Endothelial cell (in vitro differentiated cells): ENCODE measurements at regions not wholly inside any gene's neighbourhood (a gene's known extent, or its start where the extent isn't known, plus 50 kb on each side); places are given as distances from the start of the nearest gene placed in this dataset.

Experiments used
- DNase-seq: peaks from one replicate; pipeline ENCODE4 v3.0.0; 2021; ENCODE audit warnings: low spot score
- H3K27ac Mint-ChIP-seq: one replicate; pipeline ENCODE4 v1.8.0; 2021; ENCODE audit warnings: mixed read lengths, inconsistent platforms; ENCODE audit not compliant: unreplicated experiment
- H3K27me3 Mint-ChIP-seq: one replicate; pipeline ENCODE4 v1.8.0; 2021; ENCODE audit warnings: mild to moderate bottlenecking, moderate library complexity, mixed read lengths, inconsistent platforms; ENCODE audit not compliant: unreplicated experiment
- H3K36me3 Mint-ChIP-seq: one replicate; pipeline ENCODE4 v1.8.0; 2021; ENCODE audit warnings: mild to moderate bottlenecking, low read depth, mixed read lengths, inconsistent platforms; ENCODE audit not compliant: unreplicated experiment
- H3K4me1 Mint-ChIP-seq: one replicate; pipeline ENCODE4 v1.8.0; 2021; ENCODE audit warnings: mild to moderate bottlenecking, mixed read lengths, inconsistent platforms; ENCODE audit not compliant: unreplicated experiment
- H3K4me3 Mint-ChIP-seq: one replicate; pipeline ENCODE4 v1.8.0; 2021; ENCODE audit warnings: mild to moderate bottlenecking, mixed read lengths, inconsistent platforms; ENCODE audit not compliant: unreplicated experiment
- H3K9me3 Mint-ChIP-seq: one replicate; pipeline ENCODE4 v1.8.0; 2021; ENCODE audit warnings: mixed read lengths, inconsistent platforms; ENCODE audit not compliant: unreplicated experiment
- CTCF ChIP-seq: fragments of 200-600 bp; sonication (generic); IDR thresholded peaks from one replicate; pipeline ENCODE4 v1.5.0; 2021; ENCODE audit warnings: antibody characterized with exemption; ENCODE audit not compliant: unreplicated experiment

DNA sequence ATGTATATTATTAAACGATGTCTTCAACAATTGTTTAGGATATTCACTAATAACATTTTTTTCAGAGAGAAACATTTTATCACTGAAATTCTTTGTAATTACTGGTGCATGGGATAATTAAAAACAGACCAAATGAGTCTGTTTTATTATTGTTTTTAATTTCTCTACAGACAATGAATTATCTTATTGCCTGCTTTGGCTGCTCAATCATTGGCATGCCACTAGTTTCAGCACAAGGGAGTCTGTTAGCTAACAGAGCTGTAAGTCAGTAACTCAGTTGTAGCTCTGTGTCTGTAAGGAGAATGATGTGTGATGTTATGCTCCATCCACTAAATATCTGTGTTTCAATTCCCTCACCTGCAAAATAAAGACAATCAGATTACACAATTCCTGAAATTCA, 443.9 kb downstream of the PRR16 start:
- Mint-ChIP-seq H3K4me3 (no peak overlapping the region), H3K36me3 (no peaks in the 10 kb centered on the region), H3K27me3 (peaks cover 1% of the 10 kb centered on the region), H3K4me1 (no peaks in the 10 kb centered on the region), H3K27ac (no peak overlapping the region), H3K9me3 (no peaks in the 10 kb centered on the region)
- no peak for DNase-seq
- TF ChIP-seq CTCF: no peak

DNA sequence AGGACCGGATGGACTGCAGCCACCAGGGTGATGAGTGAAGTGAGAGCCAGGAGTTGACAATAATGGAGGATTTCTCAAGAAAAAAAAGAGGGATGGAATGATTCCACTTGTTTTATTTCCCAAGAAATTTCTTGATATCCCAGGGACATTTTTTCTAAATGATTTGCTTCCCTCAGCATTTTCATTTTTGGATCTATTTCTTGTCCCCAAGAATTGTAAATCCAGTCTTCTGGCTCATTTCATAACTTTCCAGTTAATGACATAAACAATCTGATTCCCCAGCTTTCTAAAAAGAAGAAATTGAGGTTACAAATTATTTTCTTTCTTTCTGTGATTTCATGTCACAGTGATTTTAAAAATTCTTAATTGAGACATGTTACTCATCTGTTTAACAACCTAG, 446.5 kb downstream of the PRR16 start:
- H3K4me1 Mint-ChIP-seq: no peaks in the 10 kb centered on the region
- TF ChIP-seq CTCF: no peak
- DNase-seq: no peak
- no peaks in the 10 kb centered on the region for H3K36me3 Mint-ChIP-seq
- H3K9me3 Mint-ChIP-seq: no peaks in the 10 kb centered on the region
- H3K4me3 Mint-ChIP-seq: no peak overlapping the region
- H3K27ac Mint-ChIP-seq: no peak overlapping the region
- peaks cover 1% of the 10 kb centered on the region for H3K27me3 Mint-ChIP-seq

DNA sequence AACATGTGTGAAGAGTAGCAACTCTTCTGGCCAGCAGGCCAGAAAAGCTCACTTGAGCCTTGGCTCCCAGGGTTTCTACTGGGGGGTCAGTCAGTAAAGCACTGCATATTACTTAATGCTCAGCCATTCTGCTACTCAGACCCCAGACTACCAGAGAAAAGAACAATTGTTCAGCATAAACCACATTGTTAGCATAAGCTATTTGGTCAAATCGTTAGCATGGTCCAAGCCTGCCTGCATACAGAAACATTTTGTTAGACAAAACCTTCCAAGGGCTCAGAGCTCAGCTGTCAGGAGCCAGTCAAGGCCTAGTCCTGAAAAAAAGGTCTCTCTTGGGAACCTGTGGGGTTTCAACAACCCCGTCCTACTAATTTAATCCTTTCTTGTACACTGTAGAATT, 449.3 kb downstream of the PRR16 start:
- no peak for TF ChIP-seq CTCF

GRCh38 chr5:120917214-120917758, 453.2 kb downstream of the PRR16 start:
- no peak for DNase-seq
- no peak for TF ChIP-seq CTCF
- Mint-ChIP-seq H3K9me3 (no peaks in the 10 kb centered on the region), H3K4me3 (no peak overlapping the region), H3K4me1 (no peaks in the 10 kb centered on the region), H3K27me3 (no peaks in the 10 kb centered on the region), H3K27ac (no peak overlapping the region), H3K36me3 (no peaks in the 10 kb centered on the region)

More for the DNA sequence above, 449.3 kb downstream of the PRR16 start:
- no peak for DNase-seq
- no peaks in the 10 kb centered on the region for H3K9me3 Mint-ChIP-seq
- no peaks in the 10 kb centered on the region for H3K36me3 Mint-ChIP-seq
- no peaks in the 10 kb centered on the region for H3K4me1 Mint-ChIP-seq
- H3K27me3 Mint-ChIP-seq: peaks cover 1% of the 10 kb centered on the region
- no peak overlapping the region for H3K4me3 Mint-ChIP-seq
- no peak overlapping the region for H3K27ac Mint-ChIP-seq

- Mint-ChIP-seq H3K9me3 (no peaks in the 10 kb centered on the region), H3K27me3 (no peaks in the 10 kb centered on the region), H3K4me1 (no peaks in the 10 kb centered on the region), H3K36me3 (no peaks in the 10 kb centered on the region), H3K27ac (no peak overlapping the region), H3K4me3 (no peak overlapping the region)
- TF ChIP-seq CTCF: no peak
- DNase-seq: no peak
These were observed 454.9 kb downstream of the PRR16 start for GRCh38 chr5:120919017-120919416.
